Stimulated activated CD4-positive, alpha-beta T cell treated with anti-CD3 and anti-CD28 coated beads, Interleukin-1b, Interleukin-23, amount 100 ng/mL, for 4 hours (primary cell): ENCODE measurements at regions not wholly inside any gene's neighbourhood (a gene's known extent, or its start where the extent isn't known, plus 50 kb on each side); places are given as distances from the start of the nearest gene placed in this dataset.

Experiments used
- DNase-seq, 2 donors: peaks; one replicate each; pipeline ENCODE4 v3.0.0-alpha.2; 2020; ENCODE audit warnings: low read depth in 2 of 2

DNA sequence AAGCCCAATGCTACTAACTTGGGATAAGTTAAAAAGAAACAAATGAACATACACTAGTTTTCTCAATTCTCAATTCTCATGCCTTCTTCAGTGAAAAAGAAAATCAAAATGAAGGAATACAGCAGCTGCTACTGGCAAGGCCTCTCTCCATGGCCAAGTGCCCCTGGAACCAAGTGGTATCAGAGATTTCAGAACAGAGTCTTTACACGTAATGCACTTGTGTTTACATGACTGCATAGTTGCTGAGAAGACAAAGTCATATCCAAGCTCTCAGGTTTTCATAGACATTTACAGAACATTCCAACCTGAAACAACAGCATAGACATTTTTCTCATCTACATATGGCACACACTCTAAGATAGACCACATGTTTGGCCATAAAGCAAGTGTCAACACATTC, 789.9 kb downstream of the CBLN2 start:
- no peak for DNase-seq

DNA sequence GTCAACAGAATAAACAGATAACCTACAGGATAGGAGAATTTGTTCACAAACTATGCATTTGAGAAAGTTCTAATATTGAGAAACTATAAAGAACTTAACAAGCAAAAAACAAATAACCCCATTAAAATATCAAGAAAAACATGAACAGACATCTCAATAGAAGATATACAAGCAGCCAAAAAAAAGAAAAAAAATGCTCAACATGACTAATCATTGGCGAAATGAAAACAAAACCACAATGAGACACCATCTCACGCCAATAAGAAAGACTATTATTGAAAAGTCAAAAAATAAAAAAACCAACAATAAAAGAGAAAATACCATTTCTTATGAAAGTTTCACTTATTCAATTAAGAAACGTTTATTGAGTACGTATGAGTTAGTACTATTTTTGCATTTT, 800.5 kb downstream of the CBLN2 start:
- no peak for DNase-seq

DNA sequence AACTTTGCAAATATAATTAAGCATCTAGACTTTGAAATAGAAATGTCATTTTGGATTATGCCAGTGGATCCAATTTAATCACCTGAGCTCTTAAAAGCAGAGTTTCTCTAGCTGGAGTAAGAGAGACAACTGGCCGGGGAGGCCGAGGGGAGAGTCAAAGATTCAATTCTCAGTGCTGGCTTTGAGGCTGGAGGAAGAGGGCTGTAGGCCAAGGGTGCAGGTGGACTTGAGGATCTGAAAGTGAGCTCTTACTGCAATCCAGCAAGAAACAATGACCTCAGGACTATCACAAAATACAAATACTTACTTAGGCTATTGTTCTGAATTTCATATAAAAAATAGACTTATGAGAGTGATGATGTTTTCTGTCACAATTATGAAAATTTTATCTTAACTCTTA, 814.5 kb downstream of the CBLN2 start:
- DNase-seq = no peak

DNA sequence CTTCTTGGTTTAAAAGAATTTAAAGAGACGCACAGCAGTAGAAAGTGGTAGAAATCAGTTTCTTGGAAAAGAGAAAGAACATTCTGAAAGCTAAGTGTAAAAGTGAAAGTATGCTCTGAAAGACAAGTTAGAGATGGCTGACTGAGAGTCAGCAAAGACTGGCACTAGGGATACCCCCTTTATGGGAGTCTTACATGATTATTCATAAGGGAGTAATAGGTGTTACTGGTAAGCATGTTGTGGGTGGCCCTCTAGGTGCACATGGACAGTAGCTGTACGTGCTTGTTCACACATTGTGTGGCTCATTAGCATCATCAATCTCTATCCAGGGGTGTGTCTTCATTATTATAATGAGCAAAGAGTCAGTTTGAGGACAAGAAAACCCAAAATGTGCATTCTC, 816.2 kb downstream of the CBLN2 start:
- DNase-seq = no peak

DNA sequence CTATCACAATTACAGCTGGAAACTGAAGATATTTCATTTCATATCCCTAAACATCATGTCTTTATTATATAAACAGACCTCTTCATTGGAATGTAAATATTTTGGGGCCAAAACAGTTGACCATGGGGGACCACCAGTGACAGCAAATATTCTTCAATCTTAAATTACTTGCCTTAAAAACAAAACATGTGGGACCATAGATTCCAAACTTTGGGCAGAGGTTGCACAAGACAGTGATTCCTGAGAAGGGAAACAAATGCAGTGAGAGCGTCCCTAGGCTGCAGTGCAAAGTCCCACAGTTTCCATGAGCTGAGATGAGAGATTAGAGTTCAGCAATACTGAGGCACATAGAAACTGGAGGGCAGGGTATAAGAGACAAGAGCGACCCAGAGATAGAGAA, 818.9 kb downstream of the CBLN2 start:
- no peak for DNase-seq

DNA sequence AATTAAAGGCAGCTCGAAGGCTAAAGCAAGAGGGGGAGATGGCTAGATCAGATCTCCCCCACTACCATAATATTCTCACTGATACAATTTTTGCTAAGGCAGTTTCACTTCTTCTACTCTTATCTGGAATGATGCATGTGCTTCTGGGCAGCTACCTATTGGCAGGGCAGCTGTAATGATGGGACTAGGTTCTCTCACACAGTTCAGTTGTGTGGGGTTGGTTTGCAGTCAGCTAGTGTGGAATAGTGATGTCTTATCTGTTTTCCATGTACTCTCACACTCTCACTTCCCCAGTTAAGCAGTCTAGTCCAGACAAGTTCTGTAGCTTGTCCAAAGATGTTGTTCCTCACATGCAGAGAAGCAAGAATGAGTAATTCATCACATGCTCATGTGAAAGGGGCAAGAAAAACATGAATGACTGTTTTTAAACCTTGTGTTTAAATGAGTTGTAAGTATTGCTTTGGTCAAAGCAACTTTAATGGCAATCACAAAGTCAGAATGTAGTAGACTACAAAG, 836.1 kb downstream of the CBLN2 start:
- no peak for DNase-seq

DNA sequence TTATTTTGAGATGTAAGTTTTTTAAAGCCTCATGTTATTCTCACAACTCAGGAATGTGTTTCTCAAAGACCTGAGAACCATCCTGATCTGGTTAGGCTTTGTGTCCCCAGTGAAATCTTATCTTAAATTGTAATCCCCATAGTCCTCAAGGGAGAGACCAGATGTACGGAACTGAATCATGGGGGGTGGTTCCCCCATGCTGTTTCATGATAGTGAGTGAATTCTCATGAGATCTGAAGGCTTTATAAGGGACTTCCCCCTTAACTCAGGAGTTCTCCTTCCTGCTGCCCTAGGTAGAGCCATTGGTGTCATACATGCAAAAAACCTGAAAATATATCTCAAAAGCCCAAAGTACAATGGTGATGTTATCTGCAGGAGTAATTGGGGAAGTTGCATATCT, 836.7 kb downstream of the CBLN2 start:
- no peak for DNase-seq

DNA sequence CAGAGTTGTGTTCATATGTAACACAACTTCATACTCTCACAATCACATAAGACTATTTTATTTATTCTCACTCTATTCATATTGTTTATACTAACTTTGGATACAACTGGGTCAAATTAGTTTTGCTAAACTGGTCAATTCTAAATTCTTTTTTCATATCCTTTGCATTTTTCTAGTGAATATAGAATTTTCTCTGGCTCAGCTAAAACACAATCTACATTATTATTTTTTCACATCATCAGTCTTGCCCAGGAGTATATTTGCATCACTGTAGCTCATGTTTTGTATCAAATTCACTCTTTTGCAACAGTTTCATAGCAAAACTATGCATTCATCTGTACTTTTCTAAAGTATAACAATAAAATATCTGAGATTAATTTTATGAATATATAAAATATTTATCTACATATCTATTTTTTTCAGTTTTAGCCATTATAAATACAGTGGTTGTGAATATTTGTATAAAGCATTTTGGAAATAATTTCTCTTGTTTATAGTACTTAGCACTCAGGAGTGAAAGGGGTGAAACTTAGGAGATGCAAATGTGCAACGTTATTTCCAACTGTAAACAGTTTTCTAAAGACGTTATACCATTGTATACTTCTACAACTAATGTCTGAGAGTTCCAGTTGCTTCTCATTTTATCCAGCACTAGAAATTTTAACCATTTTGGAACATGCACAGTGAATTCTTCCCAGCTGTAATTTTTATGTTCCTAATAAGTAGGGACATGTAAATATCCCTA, 854.6 kb downstream of the CBLN2 start:
- no peak for DNase-seq

DNA sequence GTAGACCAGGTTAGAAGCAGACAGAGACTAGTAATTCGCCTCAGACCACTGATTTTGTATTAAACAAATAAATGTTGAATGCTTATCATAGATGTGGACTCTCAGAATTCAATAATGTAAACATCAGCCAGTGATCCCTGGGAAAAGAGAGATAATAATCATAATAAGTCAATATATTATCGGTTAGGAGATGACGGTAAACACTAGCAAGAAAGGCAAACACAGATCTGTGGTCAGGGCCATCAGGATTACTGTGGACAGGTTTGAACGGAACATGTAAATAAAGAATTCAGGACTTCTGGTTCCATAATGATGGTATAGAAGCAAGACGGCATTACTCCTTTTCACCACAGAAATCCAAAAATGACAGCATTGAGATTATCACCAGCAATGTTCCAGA, 861.6 kb downstream of the CBLN2 start:
- no peak for DNase-seq

DNA sequence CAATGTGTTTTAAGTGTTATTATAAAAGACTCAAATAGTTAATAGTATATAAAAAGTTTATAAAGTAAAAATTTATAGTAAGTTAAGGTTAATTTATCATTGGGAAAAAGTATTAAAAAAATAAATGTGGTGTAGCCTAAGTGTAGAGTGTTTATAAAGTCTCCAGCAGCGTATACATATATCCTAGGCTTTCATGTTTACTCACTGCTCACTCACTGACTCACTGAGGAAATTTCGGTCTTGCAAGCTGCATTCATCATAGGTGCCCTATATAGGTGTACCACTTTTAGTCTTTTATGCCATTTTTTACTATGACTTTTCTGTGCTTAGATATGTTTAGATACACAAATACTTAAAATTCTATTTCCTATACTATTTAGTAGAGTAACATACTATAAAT, 866.0 kb downstream of the CBLN2 start:
- no peak for DNase-seq

DNA sequence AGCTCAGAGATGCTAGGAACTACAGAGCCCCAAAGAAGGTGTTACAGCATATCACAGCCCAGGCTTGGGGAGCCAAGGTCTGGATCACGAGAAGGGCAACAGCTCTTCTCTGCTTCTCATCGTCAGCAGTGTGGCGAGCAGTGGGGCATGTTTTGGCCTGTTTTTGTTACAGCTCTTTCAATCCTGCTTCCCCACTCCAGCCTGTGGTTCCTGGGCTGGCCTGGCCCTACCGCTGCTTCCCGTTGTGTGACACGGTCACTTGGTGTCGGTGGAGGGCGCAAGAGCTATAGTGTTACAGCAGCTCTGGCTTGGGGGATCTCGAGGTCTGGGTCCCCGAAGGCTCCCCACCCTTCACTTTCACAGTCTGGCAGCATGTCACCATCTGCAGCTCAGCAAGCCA, 870.2 kb downstream of the CBLN2 start:
- no peak for DNase-seq

DNA sequence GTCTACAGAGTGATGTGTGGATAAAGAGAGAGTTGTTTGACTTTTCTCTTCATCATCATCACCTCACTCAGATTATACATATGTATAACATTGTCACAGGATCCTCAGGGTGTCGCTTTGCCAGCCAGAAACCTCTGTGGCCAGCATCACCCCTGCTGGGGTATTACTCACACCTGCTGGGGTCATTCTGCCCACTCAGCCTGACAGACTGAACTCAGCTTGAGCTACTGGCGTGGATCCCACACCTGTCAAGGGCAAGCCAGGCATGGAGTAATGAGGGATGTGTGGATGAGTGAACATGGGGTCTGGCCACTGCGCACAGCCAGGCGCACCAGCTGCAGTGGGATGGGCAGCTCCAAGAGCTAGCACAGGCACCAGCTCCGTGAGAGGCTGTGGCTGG, 870.6 kb downstream of the CBLN2 start:
- DNase-seq = no peak

DNA sequence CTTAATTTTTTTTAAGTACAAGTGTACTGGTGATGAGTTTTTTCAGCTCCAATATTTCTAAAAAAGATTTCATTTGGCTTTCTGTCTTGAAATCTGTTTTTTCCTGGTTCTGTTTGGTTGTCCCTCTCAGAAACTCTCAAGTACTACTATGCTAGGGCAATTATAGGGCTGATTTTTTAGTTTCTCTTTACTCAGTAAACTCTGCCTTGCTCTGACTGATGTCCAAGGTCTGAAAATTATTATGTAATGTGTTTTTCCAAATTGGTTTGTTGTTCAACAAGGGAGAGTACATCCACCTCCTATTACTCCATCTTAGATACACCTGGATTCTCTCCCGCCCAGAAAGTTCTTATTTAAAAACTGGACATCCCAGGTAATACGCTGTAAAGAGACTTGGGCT, 877.7 kb downstream of the CBLN2 start:
- no peak for DNase-seq

DNA sequence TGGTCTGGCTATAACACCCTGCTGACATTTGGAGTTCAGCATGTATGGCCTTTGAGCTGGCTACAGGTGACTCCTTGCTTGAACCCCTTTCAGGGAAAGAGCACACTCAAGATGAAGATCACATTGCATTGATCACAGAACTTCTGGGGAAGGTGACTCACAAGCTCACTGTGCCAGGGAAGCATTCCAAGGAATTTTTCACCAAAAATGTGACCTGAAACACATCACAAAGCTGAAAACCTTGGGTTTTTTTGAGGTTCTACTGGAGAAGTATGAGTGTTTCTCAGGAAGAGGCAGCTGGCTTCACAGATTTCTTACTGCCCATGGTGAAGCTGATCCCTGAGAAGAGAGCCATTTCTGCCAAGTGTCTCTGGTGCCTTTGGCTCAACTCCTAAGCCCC, 879.0 kb downstream of the CBLN2 start:
- DNase-seq = no peak

DNA sequence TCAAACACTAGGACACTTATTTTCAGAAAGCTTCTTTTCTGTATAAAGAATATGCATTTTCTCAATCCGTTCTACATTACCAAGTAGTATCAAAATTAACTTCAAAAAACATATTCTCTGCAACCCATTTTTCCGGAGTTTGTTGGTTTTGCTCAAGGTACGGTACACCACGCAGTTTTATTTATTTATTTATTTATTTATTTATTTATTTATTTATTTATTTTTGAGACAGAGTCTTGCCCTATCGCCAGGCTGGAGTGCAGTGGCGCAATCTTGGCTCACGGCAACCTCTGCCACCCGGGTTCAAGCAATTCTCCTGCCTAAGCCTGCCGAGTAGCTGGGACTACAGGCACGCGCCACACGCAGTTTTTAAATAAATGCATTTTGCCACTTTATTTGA, 900.3 kb downstream of the CBLN2 start:
- no peak for DNase-seq

DNA sequence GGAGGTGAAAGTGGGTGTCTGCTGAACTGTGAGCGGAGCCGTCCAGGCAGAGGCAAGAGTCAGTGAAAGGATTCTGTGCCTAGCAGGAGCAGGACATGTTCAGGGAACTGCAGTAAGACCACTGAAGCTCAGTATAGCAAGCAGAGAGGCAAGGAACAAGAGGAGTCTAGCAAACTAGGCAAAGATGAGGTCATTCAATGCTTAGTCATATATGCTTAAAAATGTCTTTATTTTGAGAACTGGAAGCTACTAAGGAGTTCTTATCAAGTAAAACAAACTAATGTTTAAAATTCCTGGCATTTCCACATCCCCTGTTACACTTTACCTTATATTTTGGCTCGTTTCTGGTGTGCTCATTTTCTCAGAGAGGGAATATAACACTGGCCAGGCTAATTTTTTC, 913.4 kb downstream of the CBLN2 start:
- no peak for DNase-seq

DNA sequence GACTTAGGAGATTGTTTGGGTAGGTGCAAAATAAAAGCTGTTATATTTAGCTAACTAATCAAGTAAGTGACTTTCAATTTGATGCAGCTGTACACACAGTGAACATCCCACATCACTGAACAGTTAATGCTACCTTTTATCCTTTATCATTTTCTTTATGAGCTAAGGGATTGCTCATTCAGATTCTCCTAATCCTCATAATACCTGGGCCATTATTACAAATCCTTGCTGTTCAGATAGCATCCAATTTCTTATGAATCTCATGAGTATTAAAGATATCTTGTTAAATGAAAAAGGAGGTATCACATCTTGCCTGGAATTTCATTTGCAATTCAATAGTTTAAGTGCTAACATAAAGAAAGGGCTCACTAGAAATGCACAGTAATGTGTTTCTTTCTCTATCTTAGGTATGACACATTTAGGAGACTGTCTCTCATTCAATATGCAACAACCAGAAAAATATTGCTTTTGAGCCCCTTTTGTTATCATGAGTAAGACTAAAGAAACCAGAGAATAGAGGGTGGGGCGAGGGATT, 918.5 kb downstream of the CBLN2 start:
- no peak for DNase-seq

DNA sequence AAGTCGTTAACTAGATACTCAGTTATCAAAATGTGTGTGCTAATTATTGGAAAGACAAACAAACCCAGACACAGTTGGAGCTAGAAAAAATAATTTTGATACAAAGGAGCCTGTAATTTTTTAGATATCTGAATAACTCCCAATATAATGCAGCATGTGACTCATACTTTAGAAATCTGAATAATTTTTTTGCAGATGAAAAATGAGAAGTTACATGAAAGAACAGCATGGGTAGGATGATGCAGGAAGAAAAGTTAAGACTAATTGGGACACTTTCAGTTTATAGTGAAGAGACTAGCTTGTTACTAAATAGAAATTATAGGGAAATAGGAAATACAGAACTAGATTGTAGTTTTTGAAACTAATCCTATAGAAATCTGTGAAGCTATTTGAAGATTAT, 945.8 kb downstream of the CBLN2 start:
- DNase-seq = no peak

DNA sequence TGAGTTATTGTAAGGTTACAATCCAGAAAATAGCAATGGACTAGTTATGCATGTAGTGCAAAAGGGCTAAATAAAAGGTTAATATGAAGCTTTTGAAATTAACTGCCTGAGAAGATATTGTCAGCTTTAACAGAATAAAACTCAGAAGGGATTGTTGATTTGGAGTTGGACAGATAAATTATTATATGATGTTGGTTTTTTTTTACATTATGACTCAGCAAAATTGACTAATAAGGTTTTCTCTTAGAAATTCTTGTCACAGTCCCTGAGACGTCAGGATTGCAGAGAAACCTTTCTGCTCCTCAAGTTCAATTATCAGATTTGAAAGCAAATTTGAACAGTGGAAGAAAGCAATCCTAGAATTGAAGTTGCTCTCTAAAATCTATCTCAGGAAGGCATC, 946.9 kb downstream of the CBLN2 start:
- DNase-seq = no peak

DNA sequence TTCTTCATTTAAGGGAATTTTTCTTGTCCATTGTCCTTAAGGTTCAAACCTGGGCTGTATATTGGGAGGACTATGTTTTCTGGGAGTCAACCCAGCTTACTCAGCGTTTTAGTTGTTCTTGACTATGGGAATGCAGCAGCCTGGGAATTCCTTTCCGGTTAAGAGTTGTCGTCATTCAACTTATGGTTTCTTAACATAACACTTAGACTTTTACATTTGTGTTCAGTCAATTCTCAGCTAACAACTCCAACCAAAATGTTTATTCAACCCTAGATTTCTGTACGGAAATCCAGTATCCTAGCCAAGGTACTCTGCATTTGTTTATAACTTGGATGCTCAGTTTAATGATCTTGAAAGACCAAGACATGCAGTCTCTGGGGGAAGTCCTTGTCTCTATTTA, 960.9 kb downstream of the CBLN2 start:
- DNase-seq = no peak

DNA sequence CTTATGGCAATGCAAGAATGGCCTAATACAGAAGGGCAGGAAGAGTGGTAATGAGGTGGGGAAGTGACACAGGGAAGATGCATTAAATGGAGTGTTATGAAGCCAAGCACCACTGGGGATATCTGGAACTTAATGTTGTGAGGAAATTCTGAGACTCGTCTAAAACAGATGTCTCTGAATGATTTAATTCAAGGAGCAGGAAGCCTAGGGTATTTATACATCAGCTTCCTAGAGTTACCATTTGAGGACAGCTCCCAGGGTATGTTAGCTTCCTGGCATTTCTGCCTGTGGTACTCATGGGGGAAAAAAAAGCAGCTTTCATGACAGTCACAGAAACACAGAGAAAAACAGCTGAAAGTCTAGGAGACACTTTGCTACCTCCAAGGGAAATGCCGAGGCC, 989.5 kb downstream of the CBLN2 start:
- no peak for DNase-seq

DNA sequence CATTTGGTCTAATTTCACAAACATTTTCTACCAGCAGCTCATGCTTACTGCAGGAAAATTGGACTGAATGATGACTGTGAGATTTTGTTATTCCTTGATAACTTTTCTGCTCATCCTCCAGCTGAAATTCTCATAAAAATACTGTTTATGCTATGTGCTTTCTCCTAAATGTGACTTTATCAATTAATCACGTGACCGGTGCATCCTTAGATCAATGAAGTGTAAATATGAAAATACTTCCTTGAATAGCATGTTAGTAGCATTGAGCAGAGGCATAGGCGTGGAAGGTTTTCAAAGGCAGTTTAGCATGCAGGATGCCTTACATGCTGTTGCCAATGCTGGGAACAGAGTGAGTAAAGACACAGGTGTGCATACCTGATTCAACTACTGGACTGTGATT, 1002.5 kb downstream of the CBLN2 start:
- DNase-seq = no peak

DNA sequence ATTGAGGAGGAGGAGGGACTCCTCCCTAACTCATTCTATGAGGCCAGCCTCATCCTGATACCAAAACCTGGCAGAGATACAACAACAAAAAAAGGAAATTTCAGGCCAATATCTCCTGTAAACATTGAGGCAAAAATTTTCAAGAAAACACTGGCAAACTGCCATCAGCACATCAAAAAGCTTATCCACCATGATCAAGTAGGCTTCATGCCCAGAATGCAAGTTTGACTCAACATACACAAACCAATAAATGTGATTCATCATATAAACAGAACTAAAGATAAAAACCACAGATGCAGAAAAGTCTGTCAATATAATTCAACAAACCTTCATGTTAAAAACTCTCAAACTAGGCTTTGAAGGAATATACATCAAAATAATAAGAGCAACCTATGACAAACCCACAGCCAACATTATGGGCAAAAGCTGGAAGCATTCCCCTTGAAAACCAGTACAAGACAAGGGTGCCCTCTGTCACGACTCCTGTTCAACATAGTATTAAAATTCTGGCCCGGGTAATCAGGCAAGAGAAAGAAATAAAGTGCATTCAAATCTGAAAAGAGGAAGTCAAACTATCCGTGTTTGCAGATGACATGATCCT, 1014.3 kb downstream of the CBLN2 start:
- no peak for DNase-seq
